ENCODE measurements at regions not wholly inside any gene's neighbourhood (a gene's known extent, or its start where the extent isn't known, plus 50 kb on each side); places are given as distances from the start of the nearest gene placed in this dataset.

DNA sequence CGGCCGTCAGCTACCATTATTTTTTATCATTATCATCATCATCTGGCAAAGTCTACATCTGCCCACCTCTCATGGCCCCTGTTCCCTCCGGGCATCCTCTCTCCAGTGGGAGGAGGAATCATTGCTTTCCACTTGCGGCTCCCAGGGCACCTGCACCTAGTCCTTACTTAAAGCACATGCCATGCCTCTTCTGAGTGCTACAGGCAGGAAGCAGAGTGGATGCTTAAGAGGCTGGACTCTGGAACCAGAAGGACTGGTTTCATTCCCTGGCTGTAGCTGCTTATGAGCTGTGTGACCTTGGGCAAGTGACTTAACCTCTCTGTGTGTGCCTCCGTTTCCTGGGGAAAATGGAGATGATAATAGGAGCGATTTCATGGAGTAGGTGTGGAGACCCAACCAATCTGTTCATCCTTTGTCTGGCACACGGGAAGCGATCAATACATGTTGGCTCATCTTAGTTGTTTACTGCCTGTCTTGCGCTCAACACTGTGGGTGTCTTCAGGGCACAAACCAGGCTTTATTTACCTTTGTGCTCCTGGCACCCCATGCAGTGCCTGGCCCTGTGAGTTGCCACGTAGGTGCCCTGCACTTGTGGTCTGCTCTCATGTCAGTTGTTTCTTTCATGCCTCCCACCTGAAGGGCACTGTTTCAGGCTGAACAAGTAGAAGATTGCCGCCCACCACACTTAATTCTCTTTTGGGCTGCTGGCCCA, 317.0 kb upstream of the SULF2 start:
- TF ChIP-seq POLR2AphosphoS5 (IDR thresholded peaks at IDR 0.05; ENCODE audit: low read depth, low read length): no peak
- no peak for TF ChIP-seq POLR2A (IDR thresholded peaks at IDR 0.05; ENCODE audit: low read depth, low read length)
